Astrocyte (in vitro differentiated cells and primary cell): ENCODE measurements at regions not wholly inside any gene's neighbourhood (a gene's known extent, or its start where the extent isn't known, plus 50 kb on each side); places are given as distances from the start of the nearest gene placed in this dataset.

ENCODE experiments used
- CTCF ChIP-seq: IDR thresholded peaks from 2 replicates; pipeline ENCODE4 v1.5.1; 2011; ENCODE audit warnings: low read depth, mild to moderate bottlenecking, inconsistent platforms, low read length, moderate library complexity; ENCODE audit not compliant: insufficient read depth
- EZH2 ChIP-seq: IDR thresholded peaks from 2 replicates; pipeline ENCODE4 v1.6.1; 2012; ENCODE audit warnings: mild to moderate bottlenecking, low read length, inconsistent platforms; ENCODE audit not compliant: insufficient read depth

GRCh38 chr6:66985816-66986215 lies 1278.8 kb upstream of the EYS start:
- no peak for TF ChIP-seq CTCF
- no peak for TF ChIP-seq EZH2
